Calu3 (cell line): ENCODE measurements at regions not wholly inside any gene's neighbourhood (a gene's known extent, or its start where the extent isn't known, plus 50 kb on each side); places are given as distances from the start of the nearest gene placed in this dataset.

Experiments used
- BruUV-seq: library from RNA; stranded (reverse); fragments of 400-500 nt; replicated peaks from 2 replicates; lab custom pipeline; 2021; lab: Mats Ljungman, UMichigan
- CTCF ChIA-PET: fragments of 300-600 bp; sonication (Branson Sonifier 250); formaldehyde crosslinking; loops from one replicate; lab custom pipeline; 2022; ENCODE audit warnings: antibody characterized with exemption; lab: Charles Lee
- DNase-seq: peaks from one replicate; pipeline ENCODE4 v3.0.0; 2022
- H3K27ac Mint-ChIP-seq: one replicate; pipeline ENCODE4 v1.8.0; 2022; ENCODE audit warnings: mixed read lengths; ENCODE audit not compliant: unreplicated experiment
- H3K27me3 Mint-ChIP-seq: one replicate; pipeline ENCODE4 v1.8.0; 2022; ENCODE audit warnings: mixed read lengths; ENCODE audit not compliant: unreplicated experiment
- H3K36me3 Mint-ChIP-seq: one replicate; pipeline ENCODE4 v1.8.0; 2022; ENCODE audit warnings: mild to moderate bottlenecking, moderate library complexity, mixed read lengths; ENCODE audit not compliant: insufficient read depth, unreplicated experiment
- H3K4me1 Mint-ChIP-seq: one replicate; pipeline ENCODE4 v1.8.0; 2022; ENCODE audit warnings: mild to moderate bottlenecking, low read depth, mixed read lengths; ENCODE audit not compliant: unreplicated experiment
- H3K4me3 Mint-ChIP-seq: one replicate; pipeline ENCODE4 v1.8.0; 2022; ENCODE audit warnings: mild to moderate bottlenecking, low read depth, moderate library complexity, mixed read lengths; ENCODE audit not compliant: unreplicated experiment
- H3K9me3 Mint-ChIP-seq: one replicate; pipeline ENCODE4 v1.8.0; 2022; ENCODE audit warnings: low read depth, mixed read lengths; ENCODE audit not compliant: unreplicated experiment
- intact Hi-C: fragments of 100-400 bp; cut with micrococcal nuclease; formaldehyde crosslinking; loops from one replicate; pipeline ENCODE4 v1.10.0; 2022; ENCODE audit not compliant: unreplicated experiment
- TF ChIP-seq, protein P1 (sequence below): fragments of 200-600 bp; IDR thresholded peaks from one replicate; pipeline ENCODE4 v1.8.0; 2022; ENCODE audit warnings: antibody characterized with exemption; ENCODE audit not compliant: unreplicated experiment

DNA sequence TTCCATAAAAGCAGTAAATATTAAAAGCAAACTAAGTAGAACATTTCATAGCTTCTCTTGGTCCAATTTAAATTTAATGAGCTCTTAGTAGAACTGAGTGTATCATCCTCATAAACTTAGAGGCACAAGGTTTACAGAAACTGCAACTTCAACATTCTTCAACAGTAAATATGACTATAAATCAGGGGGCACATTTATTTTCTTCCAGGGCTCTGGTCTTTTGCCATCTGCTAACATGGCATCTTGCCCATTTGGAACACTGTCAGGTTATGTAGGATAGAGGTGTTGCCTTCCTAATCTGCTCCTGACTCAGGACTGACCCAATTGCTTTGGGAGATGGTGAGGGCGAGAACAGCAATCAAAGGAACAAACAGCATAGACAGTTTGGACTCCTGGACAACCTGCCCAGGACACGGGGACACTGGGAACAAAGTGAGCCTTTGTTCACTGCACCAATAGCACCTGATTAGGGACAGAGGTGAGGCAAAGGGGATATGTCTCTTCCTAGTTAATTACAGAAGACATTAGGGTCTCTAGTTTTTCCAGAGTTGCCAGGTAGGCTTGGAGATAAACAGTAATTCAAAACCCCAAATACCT is 610.2 kb upstream of the ROBO2 start:
- H3K36me3 Mint-ChIP-seq, result no peaks in the 10 kb centered on the region
- no peaks in the 10 kb centered on the region for H3K27me3 Mint-ChIP-seq
- H3K4me3 Mint-ChIP-seq, result no peak overlapping the region
- no peak for DNase-seq
- no peak overlapping the region for H3K27ac Mint-ChIP-seq
- intact Hi-C loops, result no loop called here
- peaks cover 5% of the 10 kb centered on the region for H3K9me3 Mint-ChIP-seq
- TF ChIP-seq, protein P1, sequence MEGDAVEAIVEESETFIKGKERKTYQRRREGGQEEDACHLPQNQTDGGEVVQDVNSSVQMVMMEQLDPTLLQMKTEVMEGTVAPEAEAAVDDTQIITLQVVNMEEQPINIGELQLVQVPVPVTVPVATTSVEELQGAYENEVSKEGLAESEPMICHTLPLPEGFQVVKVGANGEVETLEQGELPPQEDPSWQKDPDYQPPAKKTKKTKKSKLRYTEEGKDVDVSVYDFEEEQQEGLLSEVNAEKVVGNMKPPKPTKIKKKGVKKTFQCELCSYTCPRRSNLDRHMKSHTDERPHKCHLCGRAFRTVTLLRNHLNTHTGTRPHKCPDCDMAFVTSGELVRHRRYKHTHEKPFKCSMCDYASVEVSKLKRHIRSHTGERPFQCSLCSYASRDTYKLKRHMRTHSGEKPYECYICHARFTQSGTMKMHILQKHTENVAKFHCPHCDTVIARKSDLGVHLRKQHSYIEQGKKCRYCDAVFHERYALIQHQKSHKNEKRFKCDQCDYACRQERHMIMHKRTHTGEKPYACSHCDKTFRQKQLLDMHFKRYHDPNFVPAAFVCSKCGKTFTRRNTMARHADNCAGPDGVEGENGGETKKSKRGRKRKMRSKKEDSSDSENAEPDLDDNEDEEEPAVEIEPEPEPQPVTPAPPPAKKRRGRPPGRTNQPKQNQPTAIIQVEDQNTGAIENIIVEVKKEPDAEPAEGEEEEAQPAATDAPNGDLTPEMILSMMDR, result no peak
- no peaks in the 10 kb centered on the region for H3K4me1 Mint-ChIP-seq
- BruUV-seq, result no TSS peak
- CTCF ChIA-PET, result no interaction called here

DNA sequence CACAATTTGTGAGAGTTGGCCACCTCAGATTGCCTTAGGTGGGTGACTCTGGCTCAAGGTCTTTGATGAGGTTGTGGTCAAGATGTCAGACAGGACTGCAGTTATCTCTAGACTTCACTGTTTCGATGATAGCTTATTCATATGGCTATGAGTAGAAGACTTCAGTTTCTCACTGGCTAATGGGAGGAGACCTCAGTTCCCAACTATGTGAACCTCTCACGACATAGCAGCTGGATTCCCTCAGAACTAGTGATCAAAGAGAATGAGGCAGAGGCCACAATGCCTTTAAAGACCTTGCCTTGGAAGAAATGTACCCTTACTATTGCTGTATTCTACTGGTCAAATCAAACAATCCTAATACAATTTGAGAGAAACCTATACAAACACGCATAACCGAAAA is 607.5 kb upstream of the ROBO2 start:
- no peaks in the 10 kb centered on the region for H3K4me1 Mint-ChIP-seq
- no TSS peak for BruUV-seq
- peaks cover 3% of the 10 kb centered on the region for H3K9me3 Mint-ChIP-seq
- TF ChIP-seq, protein P1, result no peak
- no peaks in the 10 kb centered on the region for H3K36me3 Mint-ChIP-seq
- CTCF ChIA-PET, result no interaction called here
- no peak overlapping the region for H3K4me3 Mint-ChIP-seq
- intact Hi-C loops, result no loop called here
- no peak for DNase-seq
- no peak overlapping the region for H3K27ac Mint-ChIP-seq
- H3K27me3 Mint-ChIP-seq, result no peaks in the 10 kb centered on the region

DNA sequence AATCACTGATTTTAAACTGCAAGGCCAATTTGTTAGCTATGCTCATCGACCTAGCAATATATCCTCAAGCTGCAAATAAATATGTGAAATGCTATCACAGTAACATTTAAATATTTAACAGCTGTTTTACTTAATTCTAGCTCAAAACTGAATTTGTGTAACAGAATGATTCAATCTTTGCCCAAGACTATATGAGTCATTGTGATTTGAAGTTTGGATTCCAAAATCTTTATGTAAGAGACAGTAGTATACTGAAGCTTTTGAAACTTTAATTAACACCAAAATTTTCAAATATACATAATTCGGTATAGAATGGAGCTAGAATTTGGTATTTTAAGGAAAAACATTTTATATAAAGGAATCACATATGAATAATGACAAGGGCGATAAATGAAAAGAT is 603.0 kb upstream of the ROBO2 start:
- DNase-seq, result no peak
- Mint-ChIP-seq H3K4me1 (no peaks in the 10 kb centered on the region), H3K27me3 (no peaks in the 10 kb centered on the region), H3K27ac (no peak overlapping the region), H3K9me3 (peaks cover 11% of the 10 kb centered on the region), H3K36me3 (no peaks in the 10 kb centered on the region), H3K4me3 (no peak overlapping the region)
- BruUV-seq, result no TSS peak
- intact Hi-C loops, result no loop called here
- CTCF ChIA-PET, result no interaction called here
- TF ChIP-seq, protein P1, result no peak

DNA sequence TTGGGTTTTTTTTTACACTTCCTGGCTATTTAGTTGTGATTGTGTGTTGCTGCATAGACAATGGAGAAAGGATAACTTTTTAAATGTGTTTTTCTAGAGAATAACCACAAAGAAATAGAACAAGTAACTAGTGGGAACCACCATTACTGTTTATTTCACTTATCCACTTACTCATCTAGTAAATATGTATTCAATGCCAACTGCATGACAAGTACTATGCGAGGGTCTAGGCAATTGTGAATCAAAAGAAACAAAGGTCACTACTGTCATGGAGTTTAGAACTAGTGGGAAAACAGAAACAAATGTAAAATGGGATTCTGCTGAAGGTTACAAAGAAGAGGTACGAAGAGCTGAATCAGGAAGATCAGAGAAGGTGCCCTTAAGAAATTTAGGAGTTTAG is 600.9 kb upstream of the ROBO2 start:
- no peak overlapping the region for H3K27ac Mint-ChIP-seq
- CTCF ChIA-PET, result no interaction called here
- intact Hi-C loops, result no loop called here
- TF ChIP-seq, protein P1, result no peak
- no peaks in the 10 kb centered on the region for H3K4me1 Mint-ChIP-seq
- no peaks in the 10 kb centered on the region for H3K36me3 Mint-ChIP-seq
- H3K9me3 Mint-ChIP-seq, result peaks cover 10% of the 10 kb centered on the region
- H3K27me3 Mint-ChIP-seq, result no peaks in the 10 kb centered on the region
- DNase-seq, result no peak
- H3K4me3 Mint-ChIP-seq, result no peak overlapping the region
- BruUV-seq, result no TSS peak
